Tibial nerve (tissue), 4 donors: ENCODE measurements at regions not wholly inside any gene's neighbourhood (a gene's known extent, or its start where the extent isn't known, plus 50 kb on each side); places are given as distances from the start of the nearest gene placed in this dataset.

Experiments
- CTCF ChIP-seq, 5 experiments: fragments of 200-600 bp in 3 of 5; fragments of 450-650 bp in 2 of 5; sonication (generic) in 3 of 5; IDR thresholded peaks; one replicate each; pipeline ENCODE4 v1.5.1; 2016 to 2019; ENCODE audit warnings: antibody characterized with exemption in 5 of 5, mild to moderate bottlenecking in 3 of 5, moderate library complexity in 2 of 5
- EP300 ChIP-seq, 2 donors: sonication (generic); formaldehyde crosslinking; IDR thresholded peaks; one replicate each; pipeline ENCODE4 v1.6.1; 2017; ENCODE audit warnings: antibody characterized with exemption in 2 of 2, mild to moderate bottlenecking in 1 of 2

DNA sequence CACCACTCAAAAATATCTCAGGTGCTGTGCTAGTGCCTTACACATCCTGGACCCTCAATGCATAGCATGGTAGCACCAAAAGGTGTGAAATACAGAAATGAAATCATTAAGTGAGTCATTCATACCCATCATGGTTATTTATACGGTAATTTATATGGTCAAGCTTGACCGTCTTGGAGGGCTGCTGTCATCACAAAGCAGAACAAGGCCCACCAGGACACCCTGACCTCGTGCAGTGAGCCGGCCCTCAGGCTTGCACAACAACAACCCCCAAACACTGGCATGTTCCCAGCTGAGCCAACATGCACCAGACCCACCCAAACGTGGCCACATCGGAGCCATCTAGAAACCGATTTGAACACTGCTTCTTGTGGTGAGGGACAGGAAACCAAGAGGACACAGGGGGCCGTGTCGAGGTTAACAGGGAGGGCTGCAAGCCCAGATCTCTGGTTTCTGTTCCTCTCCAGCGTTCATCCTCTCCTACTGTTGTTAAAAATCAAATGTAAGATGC is 378.5 kb upstream of the ID2 start:
- TF ChIP-seq CTCF (IDR thresholded peaks at IDR 0.05) (no peak), EP300 (IDR thresholded peaks at IDR 0.05) (peak in 1 of 2 donors; percentile 85)
